Erythroblast (primary cell): ENCODE measurements at regions not wholly inside any gene's neighbourhood (a gene's known extent, or its start where the extent isn't known, plus 50 kb on each side); places are given as distances from the start of the nearest gene placed in this dataset.

Experiments
- GATA1 ChIP-seq: IDR thresholded peaks from 2 replicates; pipeline ENCODE4 v1.6.1; 2011; ENCODE audit warnings: low read depth, mild to moderate bottlenecking, control low read depth, low read length, moderate library complexity
- POLR2A ChIP-seq: IDR thresholded peaks from 2 replicates; pipeline ENCODE4 v1.6.1; 2011; ENCODE audit warnings: mild to moderate bottlenecking, low read length

DNA sequence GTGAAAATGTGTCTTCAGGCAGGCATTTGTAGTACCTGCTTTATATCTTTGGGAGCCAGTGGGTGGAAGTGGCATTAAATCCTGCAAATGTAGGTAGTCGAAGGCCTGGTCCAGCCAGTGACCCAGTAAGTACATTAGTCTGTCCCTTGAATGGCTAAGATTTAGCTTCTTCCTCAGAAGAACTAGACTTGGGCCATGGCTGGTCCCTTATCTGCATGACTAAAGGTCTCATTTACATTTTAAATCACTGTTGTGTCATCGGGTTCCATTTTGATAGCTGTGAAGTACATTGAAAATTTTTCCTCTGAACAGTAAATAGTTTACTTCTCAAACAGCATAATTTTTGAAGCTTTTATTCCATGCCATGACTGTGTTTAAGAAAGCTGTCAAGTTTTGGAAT is 438.4 kb upstream of the KLHL29 start:
- TF ChIP-seq POLR2A (no peak), GATA1 (no peak)
